ENCODE measurements at regions not wholly inside any gene's neighbourhood (a gene's known extent, or its start where the extent isn't known, plus 50 kb on each side); places are given as distances from the start of the nearest gene placed in this dataset.

DNA sequence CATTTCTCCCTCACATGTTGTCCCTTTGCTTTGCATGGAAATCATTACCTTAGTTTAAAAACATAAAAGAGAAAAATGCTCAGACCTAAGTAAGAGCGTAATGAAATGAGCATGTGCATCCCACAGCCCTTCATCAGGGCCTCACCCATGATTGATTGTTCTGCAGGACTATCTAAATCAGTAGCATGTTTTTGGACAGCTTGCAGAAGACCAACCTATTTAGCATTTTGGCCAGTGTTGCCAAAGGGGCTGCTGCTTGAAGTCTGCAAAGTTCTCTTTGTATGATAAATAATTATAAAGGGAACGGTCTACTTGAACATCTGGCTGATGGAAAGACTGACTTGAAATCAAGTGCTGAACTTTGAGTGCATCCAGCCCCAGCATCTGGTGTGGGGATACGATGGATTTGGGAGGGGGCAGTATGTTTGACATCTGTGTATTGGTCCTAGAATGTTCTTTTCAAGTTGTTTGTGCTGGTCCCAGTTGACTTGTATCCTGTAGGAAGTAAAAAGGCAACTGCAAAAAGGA lies 76.1 kb upstream of the LIMCH1 start:
- in situ Hi-C loops (cut with MboI) = no loop called here
- H3K9me2 ChIP-seq (ENCODE audit: insufficient read depth) = peaks cover 2% of the 10 kb centered on the region; the same call in 1 of the 2 replicates
- no peak for DNase-seq
- no peak overlapping the region for H3K4me2 ChIP-seq (ENCODE audit: unreplicated experiment)
- H3K9ac ChIP-seq = no peak overlapping the region
- no peak overlapping the region for H3K27ac ChIP-seq
- no peaks in the 10 kb centered on the region for H4K20me1 ChIP-seq (ENCODE audit: insufficient read depth)
- no peak overlapping the region for H3K4me3 ChIP-seq
- no peaks in the 10 kb centered on the region for H3F3A ChIP-seq (ENCODE audit: insufficient read depth)
- no peaks in the 10 kb centered on the region for H3K36me3 ChIP-seq (ENCODE audit: low read depth)
- H3K79me2 ChIP-seq (ENCODE audit: insufficient read depth) = no peaks in the 10 kb centered on the region
- H3K27me3 ChIP-seq (replicated peaks; ENCODE audit: insufficient read depth) = no peaks in the 10 kb centered on the region
- no peak overlapping the region for H2AFZ ChIP-seq
- 13 to 27% methylated on average over 3 of the region's 3 CpGs for WGBS, 2 experiments (ENCODE audit: low coverage in 1 of 2, low lambda C conversion rate in 2 of 2, missing lambda C conversion rate in 2 of 2)
- H3K4me1 ChIP-seq (ENCODE audit: insufficient read depth) = no peaks in the 10 kb centered on the region
- TF ChIP-seq EZH2 (IDR thresholded peaks at IDR 0.05; ENCODE audit: insufficient read depth, poor library complexity, severe bottlenecking) = no peak
- no peak for TF ChIP-seq EZH2phosphoT487 (IDR thresholded peaks at IDR 0.05; ENCODE audit: insufficient read depth, low read depth)
- H3K9me3 ChIP-seq (ENCODE audit: low read depth) = no peaks in the 10 kb centered on the region

DNA sequence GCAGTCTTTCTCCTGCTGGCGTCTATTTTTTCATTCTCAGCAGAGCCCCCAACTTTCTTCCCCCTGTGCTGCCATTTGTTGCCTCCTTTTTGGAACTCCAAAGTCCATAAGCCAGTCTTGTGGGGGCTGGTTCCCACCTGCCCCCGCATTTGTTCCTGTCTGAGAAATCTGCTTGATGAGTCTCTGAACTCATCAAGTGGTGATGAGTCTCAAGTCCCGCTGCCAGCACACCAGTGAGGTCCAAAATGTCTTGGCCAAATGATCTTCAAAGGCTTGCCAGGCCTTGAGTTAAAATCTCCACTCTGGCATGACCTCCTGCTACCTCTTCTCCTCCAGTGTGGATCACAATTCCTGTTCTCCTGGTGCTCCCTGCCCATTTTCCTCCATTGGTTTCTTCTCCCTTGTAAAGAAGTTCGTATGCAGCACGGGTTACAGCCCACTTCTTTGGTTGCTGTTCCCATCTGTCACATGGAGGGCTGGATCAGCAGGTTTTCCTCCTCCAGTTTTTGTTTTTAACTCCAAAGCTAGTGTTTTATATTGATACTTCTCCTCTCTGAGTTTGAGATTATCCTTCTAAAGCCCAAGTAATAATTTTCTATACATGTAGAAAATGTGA lies 72.7 kb upstream of the LIMCH1 start:
- Histone ChIP-seq H3K4me3 (no peak overlapping the region), H3K79me2 (ENCODE audit: insufficient read depth) (no peaks in the 10 kb centered on the region), H3F3A (ENCODE audit: insufficient read depth) (no peaks in the 10 kb centered on the region), H3K27me3 (replicated peaks; ENCODE audit: insufficient read depth) (no peaks in the 10 kb centered on the region), H3K4me2 (ENCODE audit: unreplicated experiment) (no peak overlapping the region), H4K20me1 (ENCODE audit: insufficient read depth) (no peaks in the 10 kb centered on the region), H3K4me1 (ENCODE audit: insufficient read depth) (no peaks in the 10 kb centered on the region), H3K9me3 (ENCODE audit: low read depth) (no peaks in the 10 kb centered on the region), H3K9ac (no peak overlapping the region), H2AFZ (no peak overlapping the region), H3K27ac (no peak overlapping the region), H3K9me2 (ENCODE audit: insufficient read depth) (peaks cover 2% of the 10 kb centered on the region; the same call in 1 of the 2 replicates), H3K36me3 (ENCODE audit: low read depth) (no peaks in the 10 kb centered on the region)
- 14 to 15% methylated on average over 5 of the region's 5 CpGs for WGBS, 2 experiments (ENCODE audit: low coverage in 1 of 2, low lambda C conversion rate in 2 of 2, missing lambda C conversion rate in 2 of 2)
- TF ChIP-seq EZH2phosphoT487 (IDR thresholded peaks at IDR 0.05; ENCODE audit: insufficient read depth, low read depth) = no peak
- no peak for TF ChIP-seq EZH2 (IDR thresholded peaks at IDR 0.05; ENCODE audit: insufficient read depth, poor library complexity, severe bottlenecking)
- DNase-seq = peak; percentile 7
- in situ Hi-C loops (cut with MboI) = no loop called here

DNA sequence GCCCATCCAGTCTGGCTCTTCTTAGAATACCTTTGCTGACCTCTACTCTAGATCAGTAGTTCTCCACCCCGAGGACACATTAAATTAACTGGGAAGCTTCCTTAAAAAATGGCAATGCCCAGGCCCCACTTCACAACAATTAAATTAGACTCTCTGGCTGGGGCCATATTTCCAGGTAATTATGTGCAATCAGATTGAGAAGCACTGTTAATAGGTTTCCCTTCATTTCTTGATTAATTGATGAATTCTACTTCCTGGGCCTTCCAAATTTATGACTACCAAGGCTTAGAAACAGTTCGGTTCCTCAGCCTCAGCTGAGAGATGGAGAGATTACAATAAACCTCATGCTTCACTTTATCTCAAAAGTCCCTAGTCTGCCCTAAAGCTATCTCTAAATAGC lies 71.7 kb upstream of the LIMCH1 start:
- no peak overlapping the region for H3K4me2 ChIP-seq (ENCODE audit: unreplicated experiment)
- H2AFZ ChIP-seq = no peak overlapping the region
- no peaks in the 10 kb centered on the region for H3F3A ChIP-seq (ENCODE audit: insufficient read depth)
- no peaks in the 10 kb centered on the region for H3K79me2 ChIP-seq (ENCODE audit: insufficient read depth)
- H3K36me3 ChIP-seq (ENCODE audit: low read depth) = no peaks in the 10 kb centered on the region
- DNase-seq = no peak
- H4K20me1 ChIP-seq (ENCODE audit: insufficient read depth) = no peaks in the 10 kb centered on the region
- no peak overlapping the region for H3K4me3 ChIP-seq
- no peak overlapping the region for H3K9ac ChIP-seq
- WGBS, 2 experiments (ENCODE audit: low coverage in 1 of 2, low lambda C conversion rate in 2 of 2, missing lambda C conversion rate in 2 of 2) = 69% methylated on average over 2 of the region's 2 CpGs
- H3K9me3 ChIP-seq (ENCODE audit: low read depth) = no peaks in the 10 kb centered on the region
- no peak overlapping the region for H3K27ac ChIP-seq
- in situ Hi-C loops (cut with MboI) = no loop called here
- H3K4me1 ChIP-seq (ENCODE audit: insufficient read depth) = no peaks in the 10 kb centered on the region
- no peaks in the 10 kb centered on the region for H3K27me3 ChIP-seq (replicated peaks; ENCODE audit: insufficient read depth)
- TF ChIP-seq EZH2 (IDR thresholded peaks at IDR 0.05; ENCODE audit: insufficient read depth, poor library complexity, severe bottlenecking) (no peak), EZH2phosphoT487 (IDR thresholded peaks at IDR 0.05; ENCODE audit: insufficient read depth, low read depth) (no peak)
- peaks cover 2% of the 10 kb centered on the region; the same call in 1 of the 2 replicates for H3K9me2 ChIP-seq (ENCODE audit: insufficient read depth)

DNA sequence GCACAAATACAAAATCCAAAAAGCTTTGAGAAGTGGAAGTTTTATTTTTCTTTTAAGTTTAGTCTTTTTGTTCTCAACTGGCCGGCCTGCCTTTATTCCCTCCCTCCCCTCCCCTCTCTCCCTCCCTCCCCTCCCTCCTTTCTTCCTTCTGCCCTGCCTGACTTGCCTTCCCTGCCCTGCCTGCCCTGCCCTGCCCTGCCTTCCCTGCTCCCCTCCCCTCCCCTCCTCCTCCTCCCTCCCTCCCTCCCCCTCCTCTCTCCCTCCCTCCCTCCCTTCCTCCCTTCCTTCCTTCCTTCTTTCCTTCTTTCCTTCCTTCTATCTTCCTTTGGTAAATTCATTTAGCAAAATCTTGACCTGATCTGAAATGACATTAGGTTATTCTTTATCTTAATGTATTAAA lies 69.8 kb upstream of the LIMCH1 start:
- DNase-seq = no peak
- Histone ChIP-seq H3K36me3 (ENCODE audit: low read depth) (no peaks in the 10 kb centered on the region), H3K79me2 (ENCODE audit: insufficient read depth) (no peaks in the 10 kb centered on the region), H3K4me3 (no peak overlapping the region), H3K9me2 (ENCODE audit: insufficient read depth) (no peaks in the 10 kb centered on the region), H3K27me3 (replicated peaks; ENCODE audit: insufficient read depth) (no peaks in the 10 kb centered on the region), H2AFZ (no peak overlapping the region), H3K9me3 (ENCODE audit: low read depth) (no peaks in the 10 kb centered on the region), H3K27ac (no peak overlapping the region), H3F3A (ENCODE audit: insufficient read depth) (no peaks in the 10 kb centered on the region), H4K20me1 (ENCODE audit: insufficient read depth) (no peaks in the 10 kb centered on the region), H3K4me1 (ENCODE audit: insufficient read depth) (no peaks in the 10 kb centered on the region), H3K9ac (no peak overlapping the region), H3K4me2 (ENCODE audit: unreplicated experiment) (no peak overlapping the region)
- in situ Hi-C loops (cut with MboI) = no loop called here
- WGBS, 2 experiments (ENCODE audit: low coverage in 1 of 2, low lambda C conversion rate in 2 of 2, missing lambda C conversion rate in 2 of 2) = 62% methylated on average over 1 of the region's 1 CpG; no CpG with 5 or more reads in 1 of the 2 experiments
- TF ChIP-seq EZH2 (IDR thresholded peaks at IDR 0.05; ENCODE audit: insufficient read depth, poor library complexity, severe bottlenecking) (no peak), EZH2phosphoT487 (IDR thresholded peaks at IDR 0.05; ENCODE audit: insufficient read depth, low read depth) (no peak)
